ENCODE measurements at regions not wholly inside any gene's neighbourhood (a gene's known extent, or its start where the extent isn't known, plus 50 kb on each side); places are given as distances from the start of the nearest gene placed in this dataset.

DNA sequence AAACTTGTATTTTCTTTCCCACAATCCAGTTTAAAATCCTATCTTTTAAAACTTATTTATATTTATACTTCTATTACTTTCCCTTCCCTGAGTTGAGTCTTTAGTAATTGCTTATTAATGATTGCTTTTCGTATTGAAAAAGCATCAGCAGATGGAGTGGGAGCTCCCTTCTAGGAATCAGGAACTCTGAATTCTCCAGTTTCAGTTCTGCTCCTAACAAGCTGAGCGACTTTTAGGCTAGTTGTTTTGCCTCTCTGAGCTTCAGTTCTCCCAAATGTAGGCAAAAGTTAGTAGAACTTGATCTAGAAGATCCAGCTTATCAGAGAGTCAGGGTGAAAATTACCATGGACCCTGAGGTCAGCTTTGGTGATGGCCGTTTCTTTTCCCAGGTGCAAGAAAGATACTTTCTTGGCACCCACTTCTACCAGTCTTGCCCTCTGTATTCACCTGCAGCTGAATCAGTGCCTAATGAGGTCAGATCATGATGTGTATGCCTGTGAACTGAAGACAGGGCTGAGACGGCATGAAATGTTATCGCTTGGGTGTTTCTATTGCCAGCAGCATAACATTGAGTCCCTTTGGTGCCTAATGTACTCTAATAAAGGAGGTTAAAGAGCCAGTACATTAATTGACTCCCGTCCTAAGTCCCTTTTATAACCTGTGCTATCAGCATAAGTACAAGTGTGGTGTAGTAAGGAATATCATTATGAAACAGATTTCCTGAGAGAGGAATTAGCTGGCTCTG lies 194.5 kb upstream of the TBC1D5 start:
- no peak for TF ChIP-seq HDAC6 (IDR thresholded peaks at IDR 0.05; ENCODE audit: low read depth, low read length)
- Histone ChIP-seq H3K27ac (ENCODE audit: low read depth, low read length) (no peak overlapping the region), H3K14ac (ENCODE audit: insufficient read length) (no peak overlapping the region), H2BK5ac (ENCODE audit: low read depth, low read length) (no peak overlapping the region), H3K36me3 (ENCODE audit: control insufficient read depth in 2 of 4, insufficient read depth in 4 of 4, low read length in 3 of 4) (no peaks in the 10 kb centered on the region; a peak in 1 of 8 replicates), H2AFZ (ENCODE audit: low read length) (no peak overlapping the region), H3K56ac (replicated peaks; ENCODE audit: insufficient read length, low read depth, low read length) (no peak overlapping the region), H3K23me2 (ENCODE audit: low read depth, low read length) (no peaks in the 10 kb centered on the region), H4K20me1 (replicated peaks in 1 of 2; ENCODE audit: control insufficient read depth in 1 of 2, insufficient read depth in 2 of 2, low read length in 2 of 2) (no peaks in the 10 kb centered on the region), H2BK12ac (ENCODE audit: low read depth, low read length) (no peak overlapping the region), H2AK5ac (ENCODE audit: low read depth, low read length) (no peak overlapping the region), H2BK120ac (replicated peaks; ENCODE audit: low read depth, low read length) (no peak overlapping the region), H4K5ac (ENCODE audit: insufficient read length, low read depth, low read length) (no peak overlapping the region), H3K4ac (replicated peaks; ENCODE audit: insufficient read length, low read depth, low read length) (no peak overlapping the region), H2BK20ac (ENCODE audit: low read length) (no peak overlapping the region), H3K9ac (replicated peaks in 1 of 4; ENCODE audit: extremely low read depth in 1 of 4, low read depth in 3 of 4, low read length in 3 of 4) (no peak overlapping the region), H4K8ac (ENCODE audit: extremely low read depth, insufficient read depth, low read length) (no peak overlapping the region), H3K4me2 (ENCODE audit: insufficient read depth in 1 of 2, low read depth in 2 of 2, low read length in 2 of 2) (no peak overlapping the region), H3K18ac (ENCODE audit: extremely low read depth, low read length) (no peak overlapping the region), H3K9me3 (ENCODE audit: insufficient read depth in 2 of 2, low read depth in 1 of 2, low read length in 1 of 2) (no peaks in the 10 kb centered on the region), H3K23ac (ENCODE audit: insufficient read length) (no peak overlapping the region), H3K79me1 (ENCODE audit: low read depth, low read length) (no peaks in the 10 kb centered on the region), H2BK15ac (ENCODE audit: low read length) (no peak overlapping the region), H3K79me2 (ENCODE audit: control insufficient read depth in 1 of 2, insufficient read depth in 2 of 2, low read length in 2 of 2) (no peaks in the 10 kb centered on the region), H3K27me3 (replicated peaks in 1 of 4; ENCODE audit: control insufficient read depth in 3 of 4, extremely low read depth in 1 of 4, insufficient read depth in 3 of 4, low read length in 3 of 4) (no peaks in the 10 kb centered on the region), H3K4me1 (replicated peaks in 1 of 4; ENCODE audit: control insufficient read depth in 3 of 4, insufficient read depth in 4 of 4, low read length in 3 of 4) (no peaks in the 10 kb centered on the region), H4K91ac (replicated peaks; ENCODE audit: insufficient read length, low read length) (no peak overlapping the region), H3K4me3 (ENCODE audit: extremely low read depth in 1 of 4, insufficient read depth in 2 of 4, low read depth in 3 of 4, low read length in 4 of 4) (no peak overlapping the region)
- CTCF ChIA-PET (ENCODE audit: partially characterized antibody), result interaction anchor here (1.1 to 1.4 kb wide), 2 partner anchors 9 to 14 kb away, joined by 3 read pairs; no protein-coding TSS in a partner anchor
- no peak for FAIRE-seq
- WGBS, 2 experiments (ENCODE audit: extremely low coverage in 1 of 2, insufficient coverage in 1 of 2, insufficient read length in 1 of 2, insufficient replicate concordance in 2 of 2, low coverage in 1 of 2, low lambda C conversion rate in 2 of 2, missing lambda C conversion rate in 1 of 2), result 87% methylated on average over 6 of the region's 6 CpGs; no CpG with 5 or more reads in 1 of the 2 experiments
- POLR2A ChIA-PET (ENCODE audit: partially characterized antibody), result no interaction called here
- DNase-seq (ENCODE audit: low read depth in 1 of 2, low spot score in 2 of 2), result no peak

Data from H1 (cell line).